ENCODE measurements at regions not wholly inside any gene's neighbourhood (a gene's known extent, or its start where the extent isn't known, plus 50 kb on each side); places are given as distances from the start of the nearest gene placed in this dataset.

DNA sequence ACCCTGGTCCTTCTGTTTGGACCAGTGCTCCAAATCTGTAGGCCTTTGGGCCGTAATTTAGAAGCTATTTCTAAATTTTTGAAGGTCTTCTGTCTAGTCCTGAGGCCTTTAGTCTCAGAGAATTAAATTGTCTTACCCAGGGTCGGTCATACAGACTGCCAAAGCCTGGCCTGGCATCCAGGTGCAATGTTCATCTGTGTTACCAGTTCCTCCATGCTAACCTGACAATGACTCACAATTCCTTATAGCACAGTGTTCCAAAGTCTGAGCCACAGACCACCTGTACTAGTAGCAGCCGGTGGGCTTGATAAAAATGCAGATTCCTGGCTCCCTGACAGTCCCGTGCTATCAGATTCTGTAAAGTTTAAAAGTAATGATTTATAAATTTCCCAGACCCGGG lies 77.7 kb upstream of the MAP4K3 start:
- TF ChIP-seq, protein P1, sequence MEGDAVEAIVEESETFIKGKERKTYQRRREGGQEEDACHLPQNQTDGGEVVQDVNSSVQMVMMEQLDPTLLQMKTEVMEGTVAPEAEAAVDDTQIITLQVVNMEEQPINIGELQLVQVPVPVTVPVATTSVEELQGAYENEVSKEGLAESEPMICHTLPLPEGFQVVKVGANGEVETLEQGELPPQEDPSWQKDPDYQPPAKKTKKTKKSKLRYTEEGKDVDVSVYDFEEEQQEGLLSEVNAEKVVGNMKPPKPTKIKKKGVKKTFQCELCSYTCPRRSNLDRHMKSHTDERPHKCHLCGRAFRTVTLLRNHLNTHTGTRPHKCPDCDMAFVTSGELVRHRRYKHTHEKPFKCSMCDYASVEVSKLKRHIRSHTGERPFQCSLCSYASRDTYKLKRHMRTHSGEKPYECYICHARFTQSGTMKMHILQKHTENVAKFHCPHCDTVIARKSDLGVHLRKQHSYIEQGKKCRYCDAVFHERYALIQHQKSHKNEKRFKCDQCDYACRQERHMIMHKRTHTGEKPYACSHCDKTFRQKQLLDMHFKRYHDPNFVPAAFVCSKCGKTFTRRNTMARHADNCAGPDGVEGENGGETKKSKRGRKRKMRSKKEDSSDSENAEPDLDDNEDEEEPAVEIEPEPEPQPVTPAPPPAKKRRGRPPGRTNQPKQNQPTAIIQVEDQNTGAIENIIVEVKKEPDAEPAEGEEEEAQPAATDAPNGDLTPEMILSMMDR (IDR thresholded peaks at IDR 0.05) = no peak
- TF ChIP-seq POLR2AphosphoS5 (IDR thresholded peaks at IDR 0.05) = no peak
- TF ChIP-seq POLR2A (IDR thresholded peaks at IDR 0.05) = no peak
